ENCODE measurements at regions not wholly inside any gene's neighbourhood (a gene's known extent, or its start where the extent isn't known, plus 50 kb on each side); places are given as distances from the start of the nearest gene placed in this dataset.

DNA sequence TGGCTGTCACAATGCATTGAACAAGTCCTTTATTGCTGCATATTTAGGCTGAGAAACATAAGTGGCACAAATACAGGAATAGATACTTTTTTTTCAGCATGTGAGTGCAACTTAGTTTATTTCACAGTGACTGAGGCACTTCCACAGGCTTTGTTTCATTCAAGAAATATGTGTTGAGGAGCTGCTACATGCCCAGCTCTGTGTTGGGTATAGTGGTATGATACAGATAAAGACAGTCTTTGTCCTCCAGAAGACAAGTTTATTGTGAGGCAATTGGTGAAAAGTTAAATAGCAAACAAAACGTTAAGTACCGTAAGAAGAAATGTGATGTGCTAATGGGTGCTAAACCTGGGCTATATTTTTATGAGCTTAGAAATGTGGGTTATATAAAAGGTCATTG, 186.4 kb downstream of the SPRY1 start:
- TF ChIP-seq, protein P1, sequence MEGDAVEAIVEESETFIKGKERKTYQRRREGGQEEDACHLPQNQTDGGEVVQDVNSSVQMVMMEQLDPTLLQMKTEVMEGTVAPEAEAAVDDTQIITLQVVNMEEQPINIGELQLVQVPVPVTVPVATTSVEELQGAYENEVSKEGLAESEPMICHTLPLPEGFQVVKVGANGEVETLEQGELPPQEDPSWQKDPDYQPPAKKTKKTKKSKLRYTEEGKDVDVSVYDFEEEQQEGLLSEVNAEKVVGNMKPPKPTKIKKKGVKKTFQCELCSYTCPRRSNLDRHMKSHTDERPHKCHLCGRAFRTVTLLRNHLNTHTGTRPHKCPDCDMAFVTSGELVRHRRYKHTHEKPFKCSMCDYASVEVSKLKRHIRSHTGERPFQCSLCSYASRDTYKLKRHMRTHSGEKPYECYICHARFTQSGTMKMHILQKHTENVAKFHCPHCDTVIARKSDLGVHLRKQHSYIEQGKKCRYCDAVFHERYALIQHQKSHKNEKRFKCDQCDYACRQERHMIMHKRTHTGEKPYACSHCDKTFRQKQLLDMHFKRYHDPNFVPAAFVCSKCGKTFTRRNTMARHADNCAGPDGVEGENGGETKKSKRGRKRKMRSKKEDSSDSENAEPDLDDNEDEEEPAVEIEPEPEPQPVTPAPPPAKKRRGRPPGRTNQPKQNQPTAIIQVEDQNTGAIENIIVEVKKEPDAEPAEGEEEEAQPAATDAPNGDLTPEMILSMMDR (IDR thresholded peaks at IDR 0.05): no peak
- TF ChIP-seq POLR2A (IDR thresholded peaks at IDR 0.05) (no peak), EP300 (IDR thresholded peaks at IDR 0.05) (no peak), POLR2AphosphoS5 (IDR thresholded peaks at IDR 0.05) (no peak)

Measured in sigmoid colon (tissue), 4 donors.